ENCODE measurements at regions not wholly inside any gene's neighbourhood (a gene's known extent, or its start where the extent isn't known, plus 50 kb on each side); places are given as distances from the start of the nearest gene placed in this dataset.
"Not testable (repeated sequence)": the region's sequence is repeated elsewhere in the genome, so short reads cannot be mapped to it uniquely, and the experiment has no call there.

DNA sequence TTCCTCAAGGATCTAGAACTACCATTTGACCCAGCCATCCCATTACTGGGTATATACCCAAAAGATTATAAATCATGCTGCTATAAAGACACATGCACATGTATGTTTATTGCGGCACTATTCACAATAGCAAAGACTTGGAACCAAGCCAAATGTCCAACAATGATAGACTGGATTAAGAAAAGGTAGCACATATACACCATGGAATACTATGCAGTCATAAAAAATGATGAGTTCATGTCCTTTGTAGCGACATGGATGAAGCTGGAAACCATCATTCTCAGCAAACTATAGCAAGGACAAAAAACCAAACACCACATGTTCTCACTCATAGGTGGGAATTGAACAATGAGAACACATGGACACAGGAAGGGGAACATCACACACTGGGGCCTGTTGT lies 103.3 kb upstream of the GDNF start:
- H3K9me2 ChIP-seq (ENCODE audit: insufficient read depth); H4K20me1 ChIP-seq (ENCODE audit: insufficient read depth); H3K27ac ChIP-seq (ENCODE audit: low read depth, low read length); CTCF ChIA-PET; H3K4me3 ChIP-seq (replicated peaks in 1 of 2; ENCODE audit: low read depth in 1 of 2, low read length in 2 of 2); H3K4me1 ChIP-seq (ENCODE audit: control insufficient read depth in 1 of 2, insufficient read depth in 2 of 2, low read length in 2 of 2); RAD21 ChIA-PET (ENCODE audit: low non-redundant PET in 1 of 2, low total read pairs in 2 of 2, uncharacterized antibody in 2 of 2, unreplicated experiment in 2 of 2); H3K4me2 ChIP-seq (ENCODE audit: low read length); H3K9me3 ChIP-seq (ENCODE audit: control insufficient read depth in 1 of 2, insufficient read depth in 1 of 2, low read depth in 1 of 2, low read length in 2 of 2); H3K79me2 ChIP-seq (ENCODE audit: insufficient read depth, low read length); DNase-seq (ENCODE audit: low read depth, low spot score); H3K36me3 ChIP-seq (ENCODE audit: control insufficient read depth in 1 of 2, insufficient read depth in 2 of 2, low read length in 2 of 2); H3K27me3 ChIP-seq (ENCODE audit: insufficient read depth, low read length); POLR2A ChIA-PET; H3K9ac ChIP-seq (ENCODE audit: low read length); H2AFZ ChIP-seq (ENCODE audit: low read depth, low read length, poor library complexity, severe bottlenecking); intact Hi-C loops (cut with micrococcal nuclease); ATAC-seq; BruUV-seq (replicated peaks): not testable (repeated sequence)

DNA sequence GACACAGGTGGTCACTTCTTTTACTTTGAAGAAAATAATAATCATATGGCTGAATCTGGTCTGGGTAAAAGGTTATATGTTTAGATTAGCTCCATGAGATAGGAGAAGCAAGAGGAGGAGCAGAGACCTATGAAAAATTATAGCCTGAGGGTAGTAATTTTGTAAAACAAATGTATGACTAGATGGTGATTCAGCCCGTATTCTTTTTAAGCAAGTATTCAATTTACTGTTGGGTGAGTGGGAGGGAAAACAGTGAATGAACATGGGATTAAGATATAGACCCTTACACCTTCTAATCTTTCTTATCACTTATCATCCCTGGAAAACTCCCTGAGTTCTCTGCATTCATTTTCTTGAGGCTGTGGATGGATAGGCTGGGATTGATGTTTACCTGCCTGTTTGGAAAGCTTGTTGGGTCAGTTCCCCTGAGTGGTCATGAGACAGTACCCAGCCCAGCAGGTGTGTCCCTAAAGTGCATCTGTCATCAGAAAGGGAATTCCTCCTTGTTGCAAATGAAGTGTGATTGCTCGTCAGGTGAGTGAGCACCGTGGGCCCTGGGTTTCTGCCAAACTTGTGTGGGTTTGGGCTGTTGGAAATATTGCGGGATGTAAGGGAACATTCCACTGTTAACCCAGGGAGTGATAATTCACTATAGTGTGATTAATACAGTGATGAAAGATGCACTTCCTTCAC lies 101.2 kb upstream of the GDNF start:
- ChIA-PET RAD21 (ENCODE audit: low non-redundant PET in 1 of 2, low total read pairs in 2 of 2, uncharacterized antibody in 2 of 2, unreplicated experiment in 2 of 2) (no interaction called here), CTCF (no interaction called here), POLR2A (no interaction called here)
- Histone ChIP-seq H3K9me2 (ENCODE audit: insufficient read depth) (no peaks in the 10 kb centered on the region), H3K36me3 (ENCODE audit: control insufficient read depth in 1 of 2, insufficient read depth in 2 of 2, low read length in 2 of 2) (no peaks in the 10 kb centered on the region), H3K9ac (ENCODE audit: low read length) (no peak overlapping the region), H3K27me3 (ENCODE audit: insufficient read depth, low read length) (no peaks in the 10 kb centered on the region), H3K79me2 (ENCODE audit: insufficient read depth, low read length) (no peaks in the 10 kb centered on the region), H3K4me1 (ENCODE audit: control insufficient read depth in 1 of 2, insufficient read depth in 2 of 2, low read length in 2 of 2) (no peaks in the 10 kb centered on the region), H3K27ac (ENCODE audit: low read depth, low read length) (no peak overlapping the region), H3K9me3 (ENCODE audit: control insufficient read depth in 1 of 2, insufficient read depth in 1 of 2, low read depth in 1 of 2, low read length in 2 of 2) (no peaks in the 10 kb centered on the region), H3K4me3 (replicated peaks in 1 of 2; ENCODE audit: low read depth in 1 of 2, low read length in 2 of 2) (no peak overlapping the region), H3K4me2 (ENCODE audit: low read length) (no peak overlapping the region), H4K20me1 (ENCODE audit: insufficient read depth) (no peaks in the 10 kb centered on the region), H2AFZ (ENCODE audit: low read depth, low read length, poor library complexity, severe bottlenecking) (no peak overlapping the region)
- BruUV-seq (replicated peaks) = no TSS peak
- intact Hi-C loops (cut with micrococcal nuclease) = no loop called here
- ATAC-seq = no peak
- no peak for DNase-seq (ENCODE audit: low read depth, low spot score)
- TF ChIP-seq SIN3A (IDR thresholded peaks at IDR 0.05; ENCODE audit: low read depth) = no peak
- TF ChIP-seq, protein P1, sequence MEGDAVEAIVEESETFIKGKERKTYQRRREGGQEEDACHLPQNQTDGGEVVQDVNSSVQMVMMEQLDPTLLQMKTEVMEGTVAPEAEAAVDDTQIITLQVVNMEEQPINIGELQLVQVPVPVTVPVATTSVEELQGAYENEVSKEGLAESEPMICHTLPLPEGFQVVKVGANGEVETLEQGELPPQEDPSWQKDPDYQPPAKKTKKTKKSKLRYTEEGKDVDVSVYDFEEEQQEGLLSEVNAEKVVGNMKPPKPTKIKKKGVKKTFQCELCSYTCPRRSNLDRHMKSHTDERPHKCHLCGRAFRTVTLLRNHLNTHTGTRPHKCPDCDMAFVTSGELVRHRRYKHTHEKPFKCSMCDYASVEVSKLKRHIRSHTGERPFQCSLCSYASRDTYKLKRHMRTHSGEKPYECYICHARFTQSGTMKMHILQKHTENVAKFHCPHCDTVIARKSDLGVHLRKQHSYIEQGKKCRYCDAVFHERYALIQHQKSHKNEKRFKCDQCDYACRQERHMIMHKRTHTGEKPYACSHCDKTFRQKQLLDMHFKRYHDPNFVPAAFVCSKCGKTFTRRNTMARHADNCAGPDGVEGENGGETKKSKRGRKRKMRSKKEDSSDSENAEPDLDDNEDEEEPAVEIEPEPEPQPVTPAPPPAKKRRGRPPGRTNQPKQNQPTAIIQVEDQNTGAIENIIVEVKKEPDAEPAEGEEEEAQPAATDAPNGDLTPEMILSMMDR (IDR thresholded peaks at IDR 0.05 in 2 of 3, conservative IDR thresholded peaks at IDR 0.05 in 1 of 3; ENCODE audit: borderline replicate concordance in 1 of 3, insufficient read depth in 1 of 3, low read depth in 2 of 3, low read length in 2 of 3) = no peak
- no peak for TF ChIP-seq YY1 (IDR thresholded peaks at IDR 0.05; ENCODE audit: extremely low read depth, insufficient replicate concordance, low read depth, low read length)
- no peak for TF ChIP-seq JUND (IDR thresholded peaks at IDR 0.05)
- TF ChIP-seq SP1 (IDR thresholded peaks at IDR 0.05; ENCODE audit: low read depth) = no peak
- no peak for TF ChIP-seq POLR2A (IDR thresholded peaks at IDR 0.05; ENCODE audit: borderline replicate concordance, extremely low read depth, insufficient read depth, insufficient read length)
- no peak for TF ChIP-seq EZH2 (IDR thresholded peaks at IDR 0.05)
